Gastrocnemius medialis (tissue), 4 donors: ENCODE measurements at regions not wholly inside any gene's neighbourhood (a gene's known extent, or its start where the extent isn't known, plus 50 kb on each side); places are given as distances from the start of the nearest gene placed in this dataset.
"Not testable (repeated sequence)": the region's sequence is repeated elsewhere in the genome, so short reads cannot be mapped to it uniquely, and the experiment has no call there.

ENCODE experiments used
- POLR2A ChIP-seq, 2 donors: fragments of 450-650 bp; IDR thresholded peaks; one replicate each; pipeline ENCODE4 v1.6.1; 2017; ENCODE audit warnings: antibody characterized with exemption in 2 of 2, mild to moderate bottlenecking in 2 of 2, moderate library complexity in 2 of 2
- TF ChIP-seq, protein P1 (sequence below), 5 experiments: fragments of 450-650 bp in 3 of 5; fragments of 200-600 bp in 2 of 5; sonication (generic) in 2 of 5; IDR thresholded peaks in 4 of 5; conservative IDR thresholded peaks in 1 of 5; 1 replicate in 4 of 5; 2 replicates in 1 of 5; pipeline ENCODE4 v1.5.1; 2016 to 2019; ENCODE audit warnings: antibody characterized with exemption in 5 of 5, mild to moderate bottlenecking in 3 of 5, moderate library complexity in 3 of 5

DNA sequence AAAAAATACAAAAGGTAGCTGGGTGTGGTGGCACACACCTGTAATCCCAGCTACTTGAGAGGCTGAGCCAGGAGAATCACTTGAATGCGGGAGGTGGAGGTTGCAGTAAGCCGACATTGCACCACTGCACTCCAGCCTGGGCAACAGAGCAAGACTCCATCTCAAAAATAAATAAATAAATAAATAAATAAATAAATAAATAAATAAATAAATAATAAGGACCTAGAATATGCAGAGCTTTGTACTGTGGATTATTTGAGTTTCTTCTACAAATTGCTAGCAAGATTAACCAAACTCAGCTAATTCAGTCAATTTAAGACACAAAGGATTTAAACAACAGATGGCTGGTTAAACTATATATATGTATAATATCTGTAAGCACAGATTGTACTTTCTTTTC is 322.5 kb upstream of the ARPP21 start:
- not testable (repeated sequence) for TF ChIP-seq POLR2A (IDR thresholded peaks at IDR 0.05)
- TF ChIP-seq, protein P1, sequence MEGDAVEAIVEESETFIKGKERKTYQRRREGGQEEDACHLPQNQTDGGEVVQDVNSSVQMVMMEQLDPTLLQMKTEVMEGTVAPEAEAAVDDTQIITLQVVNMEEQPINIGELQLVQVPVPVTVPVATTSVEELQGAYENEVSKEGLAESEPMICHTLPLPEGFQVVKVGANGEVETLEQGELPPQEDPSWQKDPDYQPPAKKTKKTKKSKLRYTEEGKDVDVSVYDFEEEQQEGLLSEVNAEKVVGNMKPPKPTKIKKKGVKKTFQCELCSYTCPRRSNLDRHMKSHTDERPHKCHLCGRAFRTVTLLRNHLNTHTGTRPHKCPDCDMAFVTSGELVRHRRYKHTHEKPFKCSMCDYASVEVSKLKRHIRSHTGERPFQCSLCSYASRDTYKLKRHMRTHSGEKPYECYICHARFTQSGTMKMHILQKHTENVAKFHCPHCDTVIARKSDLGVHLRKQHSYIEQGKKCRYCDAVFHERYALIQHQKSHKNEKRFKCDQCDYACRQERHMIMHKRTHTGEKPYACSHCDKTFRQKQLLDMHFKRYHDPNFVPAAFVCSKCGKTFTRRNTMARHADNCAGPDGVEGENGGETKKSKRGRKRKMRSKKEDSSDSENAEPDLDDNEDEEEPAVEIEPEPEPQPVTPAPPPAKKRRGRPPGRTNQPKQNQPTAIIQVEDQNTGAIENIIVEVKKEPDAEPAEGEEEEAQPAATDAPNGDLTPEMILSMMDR (IDR thresholded peaks at IDR 0.05 in 4 of 5, conservative IDR thresholded peaks at IDR 0.05 in 1 of 5) = not testable (repeated sequence)
